Thymus (tissue), 11 donors: ENCODE measurements at regions not wholly inside any gene's neighbourhood (a gene's known extent, or its start where the extent isn't known, plus 50 kb on each side); places are given as distances from the start of the nearest gene placed in this dataset.

Source experiments
- DNase-seq, 9 donors: peaks; one replicate each; pipeline ENCODE4 v3.0.0-alpha.2; 2013; ENCODE audit warnings: low spot score in 9 of 9, low read depth in 6 of 9, missing footprints in 1 of 9
- H3K27ac ChIP-seq, 2 donors: one replicate each; pipeline ENCODE4 v1.5.1; 2013; ENCODE audit warnings: control low read depth in 1 of 2, low read depth in 1 of 2, low read length in 1 of 2, mild to moderate bottlenecking in 1 of 2, moderate library complexity in 1 of 2
- H3K27me3 ChIP-seq, 2 donors: one replicate each; pipeline ENCODE4 v1.5.1; 2013; ENCODE audit warnings: low read length in 1 of 2; ENCODE audit not compliant: control insufficient read depth in 2 of 2, insufficient read depth in 1 of 2
- H3K36me3 ChIP-seq, 2 donors: one replicate each; pipeline ENCODE4 v1.5.1; 2013; ENCODE audit warnings: low read length in 1 of 2, mild to moderate bottlenecking in 1 of 2, moderate library complexity in 1 of 2; ENCODE audit not compliant: control insufficient read depth in 2 of 2, insufficient read depth in 2 of 2
- H3K4me1 ChIP-seq, 2 donors: one replicate each; pipeline ENCODE4 v1.5.1; 2013; ENCODE audit warnings: low read length in 2 of 2; ENCODE audit not compliant: control insufficient read depth in 2 of 2, insufficient read depth in 2 of 2
- H3K4me3 ChIP-seq, 2 donors: one replicate each; pipeline ENCODE4 v1.5.1; 2013; ENCODE audit warnings: low read length in 2 of 2, control low read depth in 1 of 2, mild to moderate bottlenecking in 1 of 2
- H3K9me3 ChIP-seq, 2 donors: one replicate each; pipeline ENCODE4 v1.5.1; 2013; ENCODE audit warnings: low read length in 1 of 2, mild to moderate bottlenecking in 1 of 2; ENCODE audit not compliant: control insufficient read depth in 2 of 2, insufficient read depth in 1 of 2
- WGBS: extraction: QIAGEN DNeasy Blood & Tissue Kit; methylation state at CpG from one replicate; pipeline ENCODE4 v1.1.7; 2013; 5-methylcytosine and 5-hydroxymethylcytosine counted together
- donor health status: healthy.

DNA sequence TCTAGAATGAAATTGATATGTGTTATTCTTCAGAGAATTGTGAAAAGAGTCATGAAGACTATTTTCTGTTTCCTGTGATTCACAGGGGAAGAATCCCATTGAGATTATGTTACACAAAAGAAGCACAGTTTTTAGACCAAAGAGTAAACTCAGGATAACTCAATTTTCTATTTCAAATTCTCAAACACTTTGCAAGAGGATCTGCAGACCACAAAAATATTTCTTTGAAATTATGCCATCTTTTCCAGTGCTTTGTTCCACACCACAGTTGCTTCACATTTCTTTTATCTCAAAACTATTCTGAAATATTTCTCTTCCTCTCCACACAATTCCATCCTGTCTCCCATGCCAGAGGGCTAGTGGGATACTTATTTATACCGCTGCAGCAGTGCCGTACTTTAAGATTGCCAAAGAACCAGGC lies 188.9 kb upstream of the FOXG1 start:
- no peaks in the 10 kb centered on the region for H3K36me3 ChIP-seq
- H3K9me3 ChIP-seq: peaks cover 0 to under 1% of the 10 kb centered on the region in 2 donors
- H3K27ac ChIP-seq: no peak overlapping the region
- no peaks in the 10 kb centered on the region for H3K4me1 ChIP-seq
- WGBS: 91% methylated on average over 2 of the region's 2 CpGs
- H3K4me3 ChIP-seq: no peak overlapping the region
- no peaks in the 10 kb centered on the region for H3K27me3 ChIP-seq
- no peak for DNase-seq

- 69% methylated on average over 2 of the region's 2 CpGs for WGBS
Measured at GRCh38 chr14:28584951-28585350, 181.6 kb upstream of the FOXG1 start.

DNA sequence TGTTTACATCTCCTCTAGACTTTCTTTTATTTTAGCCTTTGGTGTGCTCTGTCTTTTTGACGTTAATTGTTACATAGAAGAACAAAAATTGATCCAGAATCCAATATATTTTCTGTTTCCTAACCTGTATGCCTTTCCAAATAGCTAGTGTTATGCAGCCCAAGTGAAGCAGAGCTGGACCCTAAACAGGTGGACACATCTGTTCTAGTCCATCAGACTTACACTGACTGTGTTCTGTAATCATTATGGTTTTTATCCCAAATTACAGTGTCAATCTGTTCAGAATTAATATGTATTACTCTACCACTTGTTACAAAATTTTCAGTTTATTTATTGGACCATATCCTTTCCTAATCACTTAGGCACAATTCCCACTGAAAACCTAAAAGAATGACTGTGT lies 176.8 kb upstream of the FOXG1 start:
- WGBS: 78% methylated on average over 1 of the region's 1 CpG
- Histone ChIP-seq H3K27ac (no peak overlapping the region), H3K4me1 (no peaks in the 10 kb centered on the region), H3K4me3 (no peak overlapping the region), H3K36me3 (no peaks in the 10 kb centered on the region), H3K9me3 (no peaks in the 10 kb centered on the region), H3K27me3 (no peaks in the 10 kb centered on the region)
- DNase-seq: no peak

More at GRCh38 chr14:28584951-28585350, 181.6 kb upstream of the FOXG1 start:
- Histone ChIP-seq H3K9me3 (no peaks in the 10 kb centered on the region), H3K27me3 (no peaks in the 10 kb centered on the region), H3K36me3 (no peaks in the 10 kb centered on the region), H3K27ac (no peak overlapping the region), H3K4me1 (no peaks in the 10 kb centered on the region), H3K4me3 (no peak overlapping the region)
- no peak for DNase-seq

DNA sequence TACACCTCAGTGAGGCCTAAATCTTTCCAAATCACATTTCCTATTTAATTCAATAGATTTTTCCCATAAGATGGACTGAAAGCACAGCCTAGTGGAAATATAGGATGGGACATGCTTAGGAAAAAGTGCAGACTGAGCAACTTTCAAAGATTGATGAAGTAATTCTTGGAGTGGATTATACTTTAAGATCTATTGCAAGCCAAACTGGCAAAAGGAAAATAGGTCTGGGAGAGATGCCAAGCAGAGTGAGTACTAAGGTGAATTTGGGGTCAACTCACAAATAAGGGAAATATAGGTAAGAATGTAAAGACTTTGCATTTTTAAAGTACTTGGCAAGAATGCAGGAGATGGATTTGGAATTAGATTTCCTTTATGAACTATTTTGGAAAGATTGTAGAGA lies 170.2 kb upstream of the FOXG1 start:
- Histone ChIP-seq H3K27me3 (no peaks in the 10 kb centered on the region), H3K9me3 (no peaks in the 10 kb centered on the region), H3K4me1 (no peaks in the 10 kb centered on the region), H3K36me3 (no peaks in the 10 kb centered on the region), H3K27ac (no peak overlapping the region), H3K4me3 (no peak overlapping the region)
- no peak for DNase-seq

DNA sequence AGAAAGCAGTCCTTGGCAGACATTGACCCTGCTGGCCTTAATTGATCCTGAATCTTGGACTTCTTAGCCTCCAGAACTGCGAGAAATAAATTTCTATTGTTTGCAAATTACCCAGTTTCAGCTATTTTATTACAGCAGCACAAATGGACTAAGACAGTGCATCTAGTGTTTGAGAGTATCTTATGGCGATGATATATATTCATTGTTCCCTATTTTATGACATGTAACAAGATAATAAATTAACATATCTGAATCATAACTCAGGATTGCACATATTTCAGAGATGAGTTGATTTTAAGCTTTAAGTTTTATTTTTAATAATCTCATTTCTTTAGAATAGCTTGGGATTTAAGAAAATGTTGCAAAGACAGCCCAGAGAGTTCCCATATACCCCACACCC lies 167.4 kb upstream of the FOXG1 start:
- Histone ChIP-seq H3K4me1 (no peaks in the 10 kb centered on the region), H3K36me3 (no peaks in the 10 kb centered on the region), H3K27me3 (no peaks in the 10 kb centered on the region), H3K4me3 (no peak overlapping the region), H3K9me3 (no peaks in the 10 kb centered on the region), H3K27ac (no peak overlapping the region)
- DNase-seq: no peak
- 68% methylated on average over 2 of the region's 2 CpGs for WGBS

GRCh38 chr14:28599605-28600004 lies 167.0 kb upstream of the FOXG1 start:
- H3K27me3 ChIP-seq: no peaks in the 10 kb centered on the region
- H3K9me3 ChIP-seq: no peaks in the 10 kb centered on the region
- H3K36me3 ChIP-seq: no peaks in the 10 kb centered on the region
- no peak overlapping the region for H3K27ac ChIP-seq
- H3K4me1 ChIP-seq: no peaks in the 10 kb centered on the region
- 37% methylated on average over 1 of the region's 1 CpG for WGBS
- DNase-seq: no peak
- H3K4me3 ChIP-seq: no peak overlapping the region

GRCh38 chr14:28603606-28604005 lies 163.0 kb upstream of the FOXG1 start:
- Histone ChIP-seq H3K27ac (no peak overlapping the region), H3K9me3 (no peaks in the 10 kb centered on the region), H3K27me3 (no peaks in the 10 kb centered on the region), H3K4me1 (no peaks in the 10 kb centered on the region), H3K4me3 (no peak overlapping the region), H3K36me3 (no peaks in the 10 kb centered on the region)
- 85% methylated on average over 6 of the region's 6 CpGs for WGBS
- DNase-seq: no peak

DNA sequence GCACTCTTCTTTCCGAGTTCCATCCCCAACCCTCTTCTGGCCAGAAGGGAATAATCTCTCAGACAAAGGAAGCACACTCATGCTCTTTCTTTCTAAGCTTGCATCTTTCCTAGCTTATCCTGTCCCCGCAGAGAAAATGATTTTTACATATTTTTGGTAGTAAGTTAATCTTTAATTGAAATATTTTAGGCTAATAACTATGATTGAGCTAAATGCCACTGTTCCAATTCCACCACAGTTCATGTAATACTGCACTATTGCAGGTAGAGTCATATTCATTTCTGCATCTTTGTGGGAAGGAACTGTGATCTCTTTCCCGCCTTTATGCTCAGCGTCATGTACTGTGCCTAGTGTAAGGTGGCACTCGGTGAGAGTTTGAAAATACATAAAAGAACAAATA lies 158.9 kb upstream of the FOXG1 start:
- no peaks in the 10 kb centered on the region for H3K9me3 ChIP-seq
- H3K36me3 ChIP-seq: no peaks in the 10 kb centered on the region
- WGBS: 92% methylated on average over 5 of the region's 5 CpGs
- H3K4me3 ChIP-seq: no peak overlapping the region
- H3K27ac ChIP-seq: no peak overlapping the region
- H3K27me3 ChIP-seq: no peaks in the 10 kb centered on the region
- H3K4me1 ChIP-seq: no peaks in the 10 kb centered on the region
- no peak for DNase-seq

- Histone ChIP-seq H3K4me3 (no peak overlapping the region), H3K27ac (no peak overlapping the region), H3K4me1 (no peaks in the 10 kb centered on the region), H3K36me3 (no peaks in the 10 kb centered on the region), H3K9me3 (no peaks in the 10 kb centered on the region), H3K27me3 (no peaks in the 10 kb centered on the region)
- DNase-seq: no peak
- 92% methylated on average over 8 of the region's 8 CpGs for WGBS
Measured at GRCh38 chr14:28608443-28608842, 158.1 kb upstream of the FOXG1 start.
